ENCODE measurements at regions not wholly inside any gene's neighbourhood (a gene's known extent, or its start where the extent isn't known, plus 50 kb on each side); places are given as distances from the start of the nearest gene placed in this dataset.

GRCh38 chr6:100948381-100949133 is 67.4 kb upstream of the ASCC3 start:
- Histone ChIP-seq H3K36me3 (replicated peaks in 1 of 2; ENCODE audit: control insufficient read depth in 1 of 2, insufficient read depth in 2 of 2, low read length in 2 of 2) (no peaks in the 10 kb centered on the region), H3K9me3 (ENCODE audit: low read length) (no peaks in the 10 kb centered on the region), H3K9ac (ENCODE audit: insufficient read depth, low read depth, low read length) (no peak overlapping the region), H3K27ac (ENCODE audit: extremely low read length, insufficient read depth, low read length) (no peak overlapping the region), H2AFZ (ENCODE audit: low read length) (no peak overlapping the region), H3K79me2 (ENCODE audit: insufficient read depth, low read length) (no peaks in the 10 kb centered on the region), H4K20me1 (ENCODE audit: insufficient read depth, low read length) (no peaks in the 10 kb centered on the region), H3K4me2 (ENCODE audit: low read depth, low read length) (no peak overlapping the region), H3K4me1 (ENCODE audit: insufficient read depth, low read length) (peaks cover 12% of the 10 kb centered on the region), H3K27me3 (ENCODE audit: control insufficient read depth in 1 of 2, insufficient read depth in 2 of 2, low read length in 2 of 2) (peaks cover 0 to 14% of the 10 kb centered on the region in 2 experiments; a peak in 2 of 5 replicates), H3K4me3 (replicated peaks in 1 of 3; ENCODE audit: insufficient read depth in 1 of 3, low read depth in 2 of 3, low read length in 3 of 3) (no peak overlapping the region)
- FAIRE-seq (peak; percentile 75), ATAC-seq (peak; percentile 99), DNase-seq (ENCODE audit: low spot score) (peak; percentile 92)
- ChIA-PET POLR2A (no interaction called here), CTCF (ENCODE audit: low intra/inter-chr PET ratio, low total read pairs) (no interaction called here)
- 3% methylated on average over 3 of the region's 3 CpGs for WGBS (ENCODE audit: low lambda C conversion rate)
- in situ Hi-C loops (cut with HindIII; ENCODE audit: extremely low pct_ligation_motif_present, low pct_unique_long_range_greater_than_20kb), result no loop called here
- intact Hi-C loops (cut with micrococcal nuclease; ENCODE audit: unreplicated experiment), result loop anchor here (1.0 kb wide), 1 partner anchor 67 kb away; the partner anchor contains the start of gene ASCC3
- BruUV-seq (replicated peaks), result no TSS peak
- no peak for TF ChIP-seq ZFY (CRISPR knock-in tag; IDR thresholded peaks at IDR 0.05)
- TF ChIP-seq ESRRA (CRISPR knock-in tag; IDR thresholded peaks at IDR 0.05; ENCODE audit: low read depth), result no peak
- TF ChIP-seq ETV5 (CRISPR knock-in tag; IDR thresholded peaks at IDR 0.05; ENCODE audit: borderline replicate concordance), result 0 out of 2 replicates have a peak, but pooled peaks have one; percentile 37
- no peak for TF ChIP-seq ZNF446 (CRISPR knock-in tag; IDR thresholded peaks at IDR 0.05)
- no peak for TF ChIP-seq MAFK (conservative IDR thresholded peaks at IDR 0.05 in 1 of 2, IDR thresholded peaks at IDR 0.05 in 1 of 2; ENCODE audit: low read length in 2 of 2)
- no peak for TF ChIP-seq ZBED4 (CRISPR knock-in tag; IDR thresholded peaks at IDR 0.05; ENCODE audit: borderline replicate concordance)
- no peak for TF ChIP-seq MAX (IDR thresholded peaks at IDR 0.05)
- TF ChIP-seq PHF20 (CRISPR knock-in tag; IDR thresholded peaks at IDR 0.05), result no peak
- TF ChIP-seq ZNF33A (CRISPR knock-in tag; IDR thresholded peaks at IDR 0.05; ENCODE audit: borderline replicate concordance), result no peak
- no peak for TF ChIP-seq KAT7 (CRISPR knock-in tag; IDR thresholded peaks at IDR 0.05; ENCODE audit: borderline replicate concordance)
- no peak for TF ChIP-seq IKZF1 (IDR thresholded peaks at IDR 0.05)
- no peak for TF ChIP-seq ZNF574 (CRISPR knock-in tag; IDR thresholded peaks at IDR 0.05)
- TF ChIP-seq TCF12 (IDR thresholded peaks at IDR 0.05), result no peak
- no peak for TF ChIP-seq TCF12 (CRISPR knock-in tag; IDR thresholded peaks at IDR 0.05)
